NB4 (cell line): ENCODE measurements at regions not wholly inside any gene's neighbourhood (a gene's known extent, or its start where the extent isn't known, plus 50 kb on each side); places are given as distances from the start of the nearest gene placed in this dataset.

Experiments used
- POLR2A ChIP-seq: IDR thresholded peaks from 2 replicates; pipeline ENCODE4 v1.6.1; 2011; ENCODE audit warnings: mild to moderate bottlenecking; ENCODE audit not compliant: insufficient read length; ENCODE audit errors: extremely low read depth
- TF ChIP-seq, protein P1 (sequence below): IDR thresholded peaks from one replicate; pipeline ENCODE4 v1.5.1; 2012; ENCODE audit warnings: low read depth, low read length

- TF ChIP-seq POLR2A = no peak
- TF ChIP-seq, protein P1, sequence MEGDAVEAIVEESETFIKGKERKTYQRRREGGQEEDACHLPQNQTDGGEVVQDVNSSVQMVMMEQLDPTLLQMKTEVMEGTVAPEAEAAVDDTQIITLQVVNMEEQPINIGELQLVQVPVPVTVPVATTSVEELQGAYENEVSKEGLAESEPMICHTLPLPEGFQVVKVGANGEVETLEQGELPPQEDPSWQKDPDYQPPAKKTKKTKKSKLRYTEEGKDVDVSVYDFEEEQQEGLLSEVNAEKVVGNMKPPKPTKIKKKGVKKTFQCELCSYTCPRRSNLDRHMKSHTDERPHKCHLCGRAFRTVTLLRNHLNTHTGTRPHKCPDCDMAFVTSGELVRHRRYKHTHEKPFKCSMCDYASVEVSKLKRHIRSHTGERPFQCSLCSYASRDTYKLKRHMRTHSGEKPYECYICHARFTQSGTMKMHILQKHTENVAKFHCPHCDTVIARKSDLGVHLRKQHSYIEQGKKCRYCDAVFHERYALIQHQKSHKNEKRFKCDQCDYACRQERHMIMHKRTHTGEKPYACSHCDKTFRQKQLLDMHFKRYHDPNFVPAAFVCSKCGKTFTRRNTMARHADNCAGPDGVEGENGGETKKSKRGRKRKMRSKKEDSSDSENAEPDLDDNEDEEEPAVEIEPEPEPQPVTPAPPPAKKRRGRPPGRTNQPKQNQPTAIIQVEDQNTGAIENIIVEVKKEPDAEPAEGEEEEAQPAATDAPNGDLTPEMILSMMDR = no peak
Measured at GRCh38 chr7:67857698-67858097, 861.1 kb downstream of the TYW1 start.
